Neutrophil (primary cell): ENCODE measurements at regions not wholly inside any gene's neighbourhood (a gene's known extent, or its start where the extent isn't known, plus 50 kb on each side); places are given as distances from the start of the nearest gene placed in this dataset.

ENCODE experiments used
- H3K27ac ChIP-seq: fragments of 200-600 bp; sonication (generic); 2 replicates; pipeline ENCODE4 v1.5.1; 2016; ENCODE audit warnings: mild to moderate bottlenecking, moderate library complexity
- H3K27me3 ChIP-seq: fragments of 200-600 bp; sonication (generic); 2 replicates; pipeline ENCODE4 v1.6.0; 2016; ENCODE audit warnings: mild to moderate bottlenecking
- H3K36me3 ChIP-seq: fragments of 200-600 bp; sonication (generic); 2 replicates; pipeline ENCODE4 v1.5.1; 2017
- H3K4me1 ChIP-seq, 2 experiments: fragments of 200-600 bp in 1 of 2; sonication (generic) in 1 of 2; 1 replicate in 1 of 2; 2 replicates in 1 of 2; pipeline versions ENCODE4 v1.5.1 to v1.6.1; 2013 to 2016; ENCODE audit warnings: low read depth in 1 of 2, low read length in 1 of 2, mild to moderate bottlenecking in 1 of 2, moderate library complexity in 1 of 2; ENCODE audit not compliant: control insufficient read depth in 1 of 2, insufficient read depth in 1 of 2
- H3K4me3 ChIP-seq, 2 experiments: fragments of 200-600 bp in 1 of 2; sonication (generic) in 1 of 2; 1 replicate in 1 of 2; 2 replicates in 1 of 2; pipeline ENCODE4 v1.5.1; 2013 to 2016; ENCODE audit warnings: low read depth in 1 of 2, low read length in 1 of 2, mild to moderate bottlenecking in 1 of 2, moderate library complexity in 1 of 2
- H3K9me3 ChIP-seq: fragments of 200-600 bp; sonication (generic); 2 replicates; pipeline ENCODE4 v1.5.1; 2016
- CTCF ChIP-seq: fragments of 200-600 bp; sonication (generic); IDR thresholded peaks from 2 replicates; pipeline ENCODE4 v1.5.1; 2016; ENCODE audit warnings: antibody characterized with exemption

- no peaks in the 10 kb centered on the region for H3K27me3 ChIP-seq
- H3K4me1 ChIP-seq = peaks cover 41% of the 10 kb centered on the region in 2 experiments
Measured at GRCh38 chr6:146911635-146912215, 292.5 kb upstream of the STXBP5 start.

GRCh38 chr6:146912730-146913685 lies 291.2 kb upstream of the STXBP5 start:
- peaks cover 42% of the 10 kb centered on the region in 2 experiments for H3K4me1 ChIP-seq
- H3K9me3 ChIP-seq = no peaks in the 10 kb centered on the region
- TF ChIP-seq CTCF = no peak
- H3K27me3 ChIP-seq = no peaks in the 10 kb centered on the region
- no peaks in the 10 kb centered on the region for H3K36me3 ChIP-seq
- no peak overlapping the region for H3K4me3 ChIP-seq
- peak overlapping the region; percentile 45 for H3K27ac ChIP-seq

More at GRCh38 chr6:146911635-146912215, 292.5 kb upstream of the STXBP5 start:
- no peak overlapping the region for H3K27ac ChIP-seq
- TF ChIP-seq CTCF = no peak
- no peak overlapping the region for H3K4me3 ChIP-seq
- H3K9me3 ChIP-seq = no peaks in the 10 kb centered on the region
- H3K36me3 ChIP-seq = no peaks in the 10 kb centered on the region

DNA sequence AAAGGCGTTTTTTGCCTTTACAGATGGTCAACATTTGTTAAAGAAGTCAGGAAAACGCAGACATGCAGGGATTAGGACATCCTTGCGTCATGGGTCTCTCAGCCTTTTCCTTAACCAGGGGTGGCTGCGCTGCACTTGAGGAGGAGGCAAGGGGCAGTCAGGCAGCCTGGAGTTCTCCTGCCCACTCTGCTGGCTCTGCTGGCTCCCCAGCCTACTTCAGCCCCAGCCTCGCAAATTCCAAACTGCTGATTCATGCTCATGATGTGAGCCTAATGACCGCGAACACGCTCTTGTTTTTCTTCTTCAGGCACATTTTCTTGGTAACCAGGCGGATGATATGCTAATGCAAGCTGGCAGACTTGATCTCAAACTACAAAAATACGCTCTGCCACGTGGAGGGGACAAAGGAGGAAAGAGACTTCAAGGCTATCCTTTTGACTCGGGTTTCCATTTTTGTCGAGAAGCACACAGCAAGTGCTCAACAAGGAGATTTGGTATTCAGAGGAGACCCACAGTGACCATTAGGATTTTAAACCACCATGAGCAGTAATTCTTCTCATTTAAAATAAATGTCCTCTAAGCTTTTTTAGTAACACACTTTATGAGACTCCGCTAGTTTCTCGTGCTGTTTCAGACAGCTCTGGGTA lies 290.3 kb upstream of the STXBP5 start:
- Histone ChIP-seq H3K4me1 (peaks cover 42% of the 10 kb centered on the region in 2 experiments), H3K36me3 (no peaks in the 10 kb centered on the region), H3K27me3 (no peaks in the 10 kb centered on the region), H3K9me3 (no peaks in the 10 kb centered on the region), H3K27ac (peak overlapping the region; percentile 45), H3K4me3 (peak overlapping the region; percentile 43 to 61)
- no peak for TF ChIP-seq CTCF

DNA sequence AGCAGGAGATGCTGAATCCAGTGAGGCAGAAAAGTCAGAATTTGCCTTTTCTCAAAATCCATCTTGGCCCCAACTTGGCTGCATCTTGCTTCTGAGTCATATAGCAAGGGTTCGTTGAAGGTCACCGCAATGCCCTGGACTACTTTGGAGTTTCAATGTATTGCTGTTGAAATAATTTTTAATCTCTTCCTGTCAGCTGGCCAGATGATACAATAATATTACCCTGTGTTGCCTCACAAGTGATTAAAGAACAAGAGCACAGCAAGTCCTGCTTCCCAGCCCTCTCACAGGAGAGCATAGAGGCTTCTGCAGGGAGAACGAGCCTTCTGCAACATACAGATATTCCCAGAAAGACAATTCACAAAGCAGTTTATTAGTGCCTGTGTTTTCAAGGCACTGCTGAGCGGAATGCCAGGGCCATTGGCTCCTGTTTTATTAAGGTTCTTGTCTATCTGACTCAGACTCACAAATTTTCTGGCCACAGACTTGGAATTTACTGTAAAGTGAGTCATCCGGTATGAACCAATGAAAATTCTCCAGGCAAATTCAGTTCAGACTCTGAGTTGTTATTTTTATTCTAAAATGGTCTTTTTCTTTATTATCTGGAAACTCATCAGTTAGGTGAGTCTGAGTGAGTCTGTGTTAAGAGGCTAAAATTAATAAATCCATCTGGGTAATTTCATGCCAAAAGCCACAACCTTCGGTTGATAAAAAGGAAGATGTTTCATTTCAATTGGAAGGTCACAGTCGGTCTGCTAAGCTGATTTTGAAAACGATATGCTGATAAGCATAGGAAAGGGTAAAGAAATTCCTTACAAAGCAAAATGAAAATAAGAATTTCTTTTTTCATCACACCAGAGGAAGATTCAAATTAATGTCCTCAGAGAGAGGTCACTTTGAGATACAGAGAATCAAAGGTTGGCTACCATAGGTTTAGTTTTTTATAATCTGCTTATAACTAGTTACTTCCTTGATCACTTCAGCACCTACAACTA lies 289.4 kb upstream of the STXBP5 start:
- Histone ChIP-seq H3K27me3 (no peaks in the 10 kb centered on the region), H3K4me1 (peaks cover 42% of the 10 kb centered on the region in 2 experiments), H3K36me3 (no peaks in the 10 kb centered on the region), H3K9me3 (no peaks in the 10 kb centered on the region), H3K27ac (peak overlapping the region; percentile 46), H3K4me3 (peak overlapping the region; percentile 43 to 61)
- no peak for TF ChIP-seq CTCF
